IMR-90 (cell line): ENCODE measurements at regions not wholly inside any gene's neighbourhood (a gene's known extent, or its start where the extent isn't known, plus 50 kb on each side); places are given as distances from the start of the nearest gene placed in this dataset.

ENCODE experiments used
- ATAC-seq: fragments of 200-7000 bp; cut with Tn5 transposase; 2 replicates; pipeline ENCODE4 v1.9.1; 2020; ENCODE audit warnings: low read depth, mild to moderate bottlenecking, moderate library complexity
- BruUV-seq: library from RNA; stranded (reverse); fragments of 400-500 nt; replicated peaks from 2 replicates; lab custom pipeline; 2021; lab: Mats Ljungman, UMichigan
- CTCF ChIA-PET: fragments of 300-600 bp; formaldehyde crosslinking; extraction: SDS; loops from one replicate; lab custom pipeline; 2021; ENCODE audit warnings: antibody characterized with exemption; lab: Yijun Ruan, JAX
- POLR2A ChIA-PET: fragments of 300-600 bp; sonication (Branson Sonifier 250); formaldehyde crosslinking; loops from one replicate; lab custom pipeline; 2022; ENCODE audit warnings: antibody characterized with exemption; ENCODE audit not compliant: unreplicated experiment; lab: Charles Lee
- DNase-seq: peaks from one replicate; pipeline ENCODE4 v3.0.0; 2013
- H2AFZ ChIP-seq: replicated peaks from 2 replicates; pipeline ENCODE3; 2013; ENCODE audit warnings: low read length, mild to moderate bottlenecking; ENCODE audit not compliant: poor library complexity
- H2AK5ac ChIP-seq: 2 replicates; pipeline ENCODE4 v1.6.1; 2013; ENCODE audit warnings: low read depth, low read length, inconsistent platforms
- H2AK9ac ChIP-seq: replicated peaks from 2 replicates; pipeline ENCODE3; 2013; ENCODE audit warnings: mild to moderate bottlenecking, low read depth, low read length, moderate library complexity; ENCODE audit not compliant: poor library complexity
- H2BK120ac ChIP-seq: 2 replicates; pipeline ENCODE4 v1.6.1; 2013; ENCODE audit warnings: low read depth, low read length, inconsistent platforms
- H2BK15ac ChIP-seq: 3 replicates; pipeline ENCODE4 v1.6.1; 2013; ENCODE audit warnings: low read depth, low read length, inconsistent platforms
- H2BK20ac ChIP-seq: 2 replicates; pipeline ENCODE4 v1.6.1; 2013; ENCODE audit warnings: low read depth, mild to moderate bottlenecking, inconsistent platforms, low read length, moderate library complexity
- H2BK5ac ChIP-seq: 2 replicates; pipeline ENCODE4 v1.6.1; 2013; ENCODE audit warnings: mild to moderate bottlenecking, low read depth, low read length, inconsistent platforms; ENCODE audit not compliant: poor library complexity, severe bottlenecking
- H3K14ac ChIP-seq: replicated peaks from 2 replicates; pipeline ENCODE4 v1.6.1; 2013; ENCODE audit warnings: low read depth, low read length, inconsistent platforms
- H3K18ac ChIP-seq: 2 replicates; pipeline ENCODE4 v1.6.1; 2013; ENCODE audit warnings: low read depth, low read length, control low read depth
- H3K23ac ChIP-seq: 2 replicates; pipeline ENCODE4 v1.6.1; 2013; ENCODE audit warnings: low read depth, low read length, inconsistent platforms
- H3K27ac ChIP-seq: 2 replicates; pipeline ENCODE4 v1.5.1; 2013; ENCODE audit warnings: mild to moderate bottlenecking, control low read depth, low read length; ENCODE audit not compliant: insufficient read depth
- H3K27me3 ChIP-seq: 2 replicates; pipeline ENCODE4 v1.6.1; 2013; ENCODE audit warnings: low read length; ENCODE audit not compliant: control insufficient read depth, insufficient read depth
- H3K36me3 ChIP-seq: 2 replicates; pipeline ENCODE4 v1.6.1; 2013; ENCODE audit warnings: low read length, mixed read lengths; ENCODE audit not compliant: control insufficient read depth, insufficient read depth
- H3K4ac ChIP-seq: 2 replicates; pipeline ENCODE4 v1.6.1; 2013; ENCODE audit warnings: low read depth, low read length, inconsistent platforms
- H3K4me1 ChIP-seq: 2 replicates; pipeline ENCODE4 v1.6.1; 2013; ENCODE audit warnings: low read length, mixed read lengths; ENCODE audit not compliant: control insufficient read depth, insufficient read depth
- H3K4me2 ChIP-seq: 2 replicates; pipeline ENCODE4 v1.6.1; 2013; ENCODE audit warnings: low read depth, mild to moderate bottlenecking, control low read depth, low read length, moderate library complexity
- H3K4me3 ChIP-seq: 2 replicates; pipeline ENCODE4 v1.5.1; 2013; ENCODE audit warnings: low read depth, mild to moderate bottlenecking, control low read depth, low read length, moderate library complexity; ENCODE audit not compliant: insufficient read depth
- H3K56ac ChIP-seq: 2 replicates; pipeline ENCODE4 v1.6.1; 2013; ENCODE audit warnings: low read length, inconsistent platforms; ENCODE audit not compliant: insufficient read depth; ENCODE audit errors: extremely low read depth
- H3K79me1 ChIP-seq, 2 experiments: 2 replicates each; pipeline ENCODE4 v1.6.1; 2013; ENCODE audit warnings: low read length in 2 of 2, inconsistent platforms in 1 of 2, low read depth in 1 of 2
- H3K9ac ChIP-seq: 2 replicates; pipeline ENCODE4 v1.6.1; 2013; ENCODE audit warnings: low read depth, low read length, control low read depth
- H3K9me1 ChIP-seq: 2 replicates; pipeline ENCODE4 v1.6.1; 2013; ENCODE audit warnings: low read length, inconsistent platforms; ENCODE audit not compliant: insufficient read depth
- H3K9me3 ChIP-seq: 2 replicates; pipeline ENCODE4 v1.6.1; 2013; ENCODE audit warnings: low read length; ENCODE audit not compliant: control insufficient read depth, insufficient read depth
- H4K20me1 ChIP-seq: 2 replicates; pipeline ENCODE4 v1.6.1; 2013; ENCODE audit warnings: low read length, inconsistent platforms; ENCODE audit not compliant: insufficient read depth
- H4K5ac ChIP-seq: 2 replicates; pipeline ENCODE4 v1.6.1; 2013; ENCODE audit warnings: mild to moderate bottlenecking, low read depth, low read length, control low read depth
- H4K8ac ChIP-seq, 2 experiments: 2 replicates each; pipeline ENCODE4 v1.6.1; 2013; ENCODE audit warnings: low read depth in 2 of 2, low read length in 2 of 2, control low read depth in 1 of 2, inconsistent platforms in 1 of 2
- H4K91ac ChIP-seq: 2 replicates; pipeline ENCODE4 v1.6.1; 2013; ENCODE audit warnings: low read depth, low read length, inconsistent platforms; ENCODE audit not compliant: insufficient read depth
- FOS ChIP-seq: fragments of 150-350 bp; IDR thresholded peaks from 2 replicates; pipeline ENCODE4 v1.6.1; 2016; ENCODE audit warnings: low read depth, low read length
- MAFK ChIP-seq: IDR thresholded peaks from 2 replicates; pipeline ENCODE4 v1.6.1; 2012; ENCODE audit warnings: low read depth, low read length, improper control_type of control experiment
- NFE2L2 ChIP-seq: fragments of 150-350 bp; IDR thresholded peaks from 2 replicates; pipeline ENCODE4 v1.6.1; 2016; ENCODE audit warnings: low read depth, mild to moderate bottlenecking, low read length
- dilution Hi-C: fragments of 300-500 bp; cut with HindIII; formaldehyde crosslinking; loops from one replicate; pipeline ENCODE4 v1.14.3; 2018; ENCODE audit warnings: low sequenced_read_pairs; ENCODE audit not compliant: unreplicated experiment
- in situ Hi-C: fragments of 300-500 bp; cut with MboI; formaldehyde crosslinking; loops from 3 replicates; pipeline ENCODE4 v1.14.3; 2019; ENCODE audit warnings: low sequenced_read_pairs, inconsistent platforms, mixed read lengths
- intact Hi-C: fragments of 100-400 bp; cut with micrococcal nuclease; formaldehyde crosslinking; loops from 2 replicates; pipeline ENCODE4 v1.10.0; 2022

DNA sequence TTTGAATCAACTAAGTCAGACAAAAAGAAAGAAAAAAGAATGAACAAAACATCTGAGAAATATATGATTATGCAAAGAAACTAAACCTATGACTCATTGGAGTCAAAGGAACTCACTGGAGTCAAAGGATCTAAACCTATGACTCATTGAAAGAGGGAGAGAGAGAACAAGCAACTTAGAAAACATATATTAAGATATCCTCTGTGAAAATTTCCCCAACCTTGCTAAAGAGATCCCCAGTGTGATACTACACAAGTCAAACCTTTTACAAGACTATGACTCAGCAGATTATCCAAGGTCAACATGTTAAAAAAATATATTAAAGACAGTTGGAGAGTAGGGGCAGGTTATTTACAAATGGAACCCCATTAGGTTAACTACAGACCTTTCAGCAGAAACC is 1538.3 kb downstream of the NCAM2 start:
- no peaks in the 10 kb centered on the region for H3K36me3 ChIP-seq
- ATAC-seq = no peak
- DNase-seq = no peak
- no peak overlapping the region for H3K18ac ChIP-seq
- intact Hi-C loops = no loop called here
- no peak overlapping the region for H3K56ac ChIP-seq
- no peaks in the 10 kb centered on the region for H3K9me1 ChIP-seq
- H4K91ac ChIP-seq = no peak overlapping the region
- no peaks in the 10 kb centered on the region for H3K79me1 ChIP-seq
- no peak overlapping the region for H3K27ac ChIP-seq
- no TSS peak for BruUV-seq
- H2AK9ac ChIP-seq = no peak overlapping the region
- ChIA-PET CTCF (no interaction called here), POLR2A (no interaction called here)
- no peaks in the 10 kb centered on the region for H4K20me1 ChIP-seq
- in situ Hi-C loops = no loop called here
- H4K5ac ChIP-seq = no peak overlapping the region
- H3K14ac ChIP-seq = no peak overlapping the region
- H3K9me3 ChIP-seq = peaks cover 10% of the 10 kb centered on the region
- H3K4ac ChIP-seq = no peak overlapping the region
- H4K8ac ChIP-seq = no peak overlapping the region
- no peak overlapping the region for H3K9ac ChIP-seq
- H3K4me1 ChIP-seq = no peaks in the 10 kb centered on the region
- H2AFZ ChIP-seq = no peak overlapping the region
- H2AK5ac ChIP-seq = no peak overlapping the region
- no peak overlapping the region for H2BK15ac ChIP-seq
- no peak overlapping the region for H2BK20ac ChIP-seq
- dilution Hi-C loops = no loop called here
- H2BK5ac ChIP-seq = no peak overlapping the region
- no peak overlapping the region for H3K4me3 ChIP-seq
- no peaks in the 10 kb centered on the region for H3K27me3 ChIP-seq
- TF ChIP-seq NFE2L2 (peak; percentile 86), MAFK (0 out of 2 replicates have a peak, but pooled peaks have one; percentile 28), FOS (no peak)
- H3K23ac ChIP-seq = no peak overlapping the region
- H2BK120ac ChIP-seq = no peak overlapping the region
- no peak overlapping the region for H3K4me2 ChIP-seq
